GM12878 (cell line): ENCODE measurements at regions not wholly inside any gene's neighbourhood (a gene's known extent, or its start where the extent isn't known, plus 50 kb on each side); places are given as distances from the start of the nearest gene placed in this dataset.

Source experiments
- CEBPB ChIP-seq, 2 experiments: fragments of 150-350 bp in 1 of 2; IDR thresholded peaks; 2 replicates each; pipeline ENCODE4 v1.6.1; 2012 to 2014; ENCODE audit warnings: low read depth in 2 of 2, low read length in 2 of 2, borderline replicate concordance in 1 of 2, inconsistent platforms in 1 of 2
- EZH2 ChIP-seq: IDR thresholded peaks from 2 replicates; pipeline ENCODE4 v1.6.1; 2012; ENCODE audit warnings: low read depth, mild to moderate bottlenecking, control low read depth, inconsistent platforms, low read length, borderline replicate concordance; ENCODE audit not compliant: control insufficient read depth
- MTA2 ChIP-seq: fragments of 450-650 bp; IDR thresholded peaks from 2 replicates; pipeline ENCODE4 v1.6.1; 2016; ENCODE audit warnings: low read depth, mild to moderate bottlenecking, moderate library complexity
- RCOR1 ChIP-seq: conservative IDR thresholded peaks from 2 replicates; pipeline ENCODE4 v1.6.1; 2012; ENCODE audit warnings: low read depth, low read length, improper control_type of control experiment
- USF1 ChIP-seq: IDR thresholded peaks from 2 replicates; pipeline ENCODE4 v1.6.1; 2011; ENCODE audit warnings: borderline replicate concordance, low read depth, mild to moderate bottlenecking, moderate library complexity, mixed read lengths, low read length; ENCODE audit not compliant: insufficient read depth; ENCODE audit errors: extremely low read length
- TF ChIP-seq, protein P1 (sequence below): fragments of 450-650 bp; IDR thresholded peaks from 2 replicates; pipeline ENCODE4 v1.6.1; 2016; ENCODE audit warnings: mild to moderate bottlenecking

- TF ChIP-seq EZH2: no peak
- TF ChIP-seq RCOR1: no peak
- no peak for TF ChIP-seq USF1
- no peak for TF ChIP-seq CEBPB (IDR thresholded peaks at IDR 0.05; ENCODE audit: borderline replicate concordance in 1 of 2, low read depth in 2 of 2, low read length in 2 of 2)
- no peak for TF ChIP-seq MTA2
- TF ChIP-seq, protein P1, sequence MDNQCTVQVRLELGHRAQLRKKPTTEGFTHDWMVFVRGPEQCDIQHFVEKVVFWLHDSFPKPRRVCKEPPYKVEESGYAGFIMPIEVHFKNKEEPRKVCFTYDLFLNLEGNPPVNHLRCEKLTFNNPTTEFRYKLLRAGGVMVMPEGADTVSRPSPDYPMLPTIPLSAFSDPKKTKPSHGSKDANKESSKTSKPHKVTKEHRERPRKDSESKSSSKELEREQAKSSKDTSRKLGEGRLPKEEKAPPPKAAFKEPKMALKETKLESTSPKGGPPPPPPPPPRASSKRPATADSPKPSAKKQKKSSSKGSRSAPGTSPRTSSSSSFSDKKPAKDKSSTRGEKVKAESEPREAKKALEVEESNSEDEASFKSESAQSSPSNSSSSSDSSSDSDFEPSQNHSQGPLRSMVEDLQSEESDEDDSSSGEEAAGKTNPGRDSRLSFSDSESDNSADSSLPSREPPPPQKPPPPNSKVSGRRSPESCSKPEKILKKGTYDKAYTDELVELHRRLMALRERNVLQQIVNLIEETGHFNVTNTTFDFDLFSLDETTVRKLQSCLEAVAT: no peak
Observed at GRCh38 chr3:144502402-144502801, 530.8 kb downstream of the DIPK2A start.
